GM19395 (cell line): ENCODE measurements at regions not wholly inside any gene's neighbourhood (a gene's known extent, or its start where the extent isn't known, plus 50 kb on each side); places are given as distances from the start of the nearest gene placed in this dataset.
"Not testable (repeated sequence)": the region's sequence is repeated elsewhere in the genome, so short reads cannot be mapped to it uniquely, and the experiment has no call there.

Source experiments
- ATAC-seq: cut with Tn5 transposase; IDR thresholded peaks from one replicate; pipeline ENCODE4 v1.9.1; 2021; ENCODE audit warnings: mild to moderate bottlenecking, moderate library complexity; ENCODE audit not compliant: unreplicated experiment

DNA sequence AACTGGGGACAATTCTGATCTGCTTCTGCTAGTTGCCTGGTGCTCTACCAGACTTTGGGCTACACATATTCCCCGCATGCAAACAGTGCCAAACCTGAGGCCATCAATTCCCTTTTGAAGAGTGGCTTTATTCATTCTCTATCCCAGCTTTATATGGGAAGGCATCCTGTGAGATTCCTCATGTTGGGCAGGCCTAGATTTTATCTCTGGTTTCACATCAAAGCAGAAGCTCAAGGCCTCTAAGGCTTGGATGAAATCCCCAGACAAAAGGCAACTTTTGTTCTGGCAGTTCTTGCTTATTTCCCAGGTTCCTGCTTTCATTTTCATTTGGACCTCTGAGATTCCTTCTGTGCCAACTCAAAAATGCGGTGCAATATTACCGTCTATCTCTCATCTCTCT is 648.8 kb downstream of the QKI start:
- ATAC-seq = no peak

- no peak for ATAC-seq
Observed at GRCh38 chr6:164062872-164063271, 648.4 kb downstream of the QKI start.

- ATAC-seq = no peak
Observed at GRCh38 chr6:164057876-164058275, 643.4 kb downstream of the QKI start.

GRCh38 chr6:164051427-164051826 is 636.9 kb downstream of the QKI start:
- no peak for ATAC-seq

DNA sequence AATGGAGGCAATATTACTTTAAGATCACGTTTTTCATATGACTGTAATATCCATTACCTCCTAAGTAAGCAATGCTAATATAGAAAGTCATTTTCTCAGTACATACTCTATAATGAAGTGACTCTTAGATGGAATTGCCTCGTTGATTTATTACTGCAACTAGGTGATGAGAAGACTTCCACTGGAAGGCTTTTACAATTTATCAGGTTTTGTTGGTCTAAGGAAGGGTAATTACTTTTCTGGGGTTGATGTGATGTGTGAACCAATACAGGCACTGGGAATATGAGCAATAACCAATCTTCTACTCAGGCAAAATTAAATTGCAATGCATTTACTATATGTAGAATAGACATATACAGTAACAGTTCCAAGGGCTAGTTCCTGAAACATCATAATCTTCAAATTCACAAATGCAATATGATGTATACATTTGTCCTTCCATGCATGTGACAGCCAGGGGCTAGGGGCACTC is 635.0 kb downstream of the QKI start:
- no peak for ATAC-seq

DNA sequence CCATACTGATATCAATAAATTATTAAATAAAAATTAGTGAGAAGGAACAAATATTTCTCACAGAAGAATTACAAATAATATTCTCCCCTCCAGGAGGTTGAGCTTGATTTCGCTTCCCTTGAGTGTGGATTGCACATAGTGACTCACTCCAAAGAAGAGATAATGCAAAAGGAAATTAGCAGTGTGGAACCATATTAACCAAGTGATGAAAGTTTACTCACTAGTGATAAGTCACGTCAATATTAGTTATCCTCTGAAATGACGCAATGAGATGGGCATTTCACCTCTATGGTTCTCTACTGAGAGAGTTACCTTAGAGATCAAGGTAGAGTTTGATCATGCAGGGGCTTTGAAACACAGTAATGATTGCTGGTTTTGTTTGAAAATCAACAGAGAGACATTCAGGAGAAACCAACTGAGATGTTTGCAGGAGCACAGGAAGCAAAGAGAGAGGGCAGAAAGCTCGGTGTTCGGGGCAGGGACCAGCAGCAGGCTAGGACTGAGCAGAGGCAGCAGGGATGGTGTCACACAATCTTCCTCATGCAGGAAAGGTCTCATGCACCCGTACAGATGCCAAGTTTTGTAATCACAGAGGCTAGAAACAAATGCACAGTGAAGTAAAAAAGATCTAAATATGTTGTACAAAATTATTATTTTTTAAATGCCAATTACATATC is 634.5 kb downstream of the QKI start:
- no peak for ATAC-seq

DNA sequence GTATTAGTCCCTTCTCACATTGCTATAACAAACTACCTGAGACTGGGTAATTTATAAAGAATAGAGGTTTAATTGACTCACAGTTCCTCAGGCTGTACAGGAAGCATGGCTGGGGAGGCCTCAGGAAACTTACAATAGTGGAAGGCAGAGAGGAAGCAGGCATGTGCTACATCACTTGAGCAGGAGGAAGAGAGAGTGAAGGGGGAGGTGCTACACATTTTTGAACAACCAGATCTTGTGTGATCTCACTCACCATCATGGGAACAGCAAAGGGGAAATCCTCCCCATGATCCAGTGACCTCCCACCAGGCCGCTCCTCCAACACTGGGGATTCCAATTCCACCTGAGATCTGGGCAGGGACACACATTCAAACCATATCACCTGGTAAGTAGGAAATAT is 630.6 kb downstream of the QKI start:
- ATAC-seq = no peak

GRCh38 chr6:164043656-164044055 is 629.1 kb downstream of the QKI start:
- not testable (repeated sequence) for ATAC-seq

DNA sequence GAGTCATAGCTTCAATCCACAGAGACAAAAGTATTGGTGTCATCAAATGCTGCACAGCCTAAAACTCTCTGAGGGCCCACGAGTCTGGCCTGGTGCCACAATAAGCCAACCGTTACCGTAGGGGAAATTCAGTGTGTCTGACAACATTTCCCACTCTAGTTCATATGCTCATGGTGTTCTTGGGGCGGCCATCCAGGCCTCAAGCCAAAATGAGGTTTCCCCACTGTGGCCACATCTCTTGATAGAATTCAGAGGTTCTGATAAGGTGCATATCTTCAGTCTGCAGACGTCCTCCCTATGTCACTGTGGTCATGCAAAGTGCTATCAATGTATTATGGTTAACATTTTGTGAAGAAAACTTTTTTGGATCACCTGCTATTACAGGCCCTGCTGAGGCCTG is 627.7 kb downstream of the QKI start:
- no peak for ATAC-seq

DNA sequence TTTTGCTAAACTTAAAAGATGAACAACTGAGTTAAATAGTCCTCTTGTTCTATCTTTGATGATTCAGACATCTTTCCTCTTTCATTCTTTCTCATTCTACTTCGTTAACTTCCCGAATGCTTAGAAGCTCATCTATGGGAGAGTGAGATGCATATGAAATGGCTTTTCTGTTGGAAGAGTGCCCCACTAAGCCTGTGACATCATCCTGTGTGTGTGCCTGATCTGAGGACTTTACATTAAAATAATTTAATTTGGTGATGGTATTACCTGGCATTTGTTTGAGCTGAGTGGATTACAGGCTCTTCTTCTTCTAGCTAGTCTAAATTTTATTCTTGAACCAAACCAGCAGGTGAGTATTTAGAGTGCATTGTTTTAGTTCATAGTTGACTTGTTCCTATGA is 626.5 kb downstream of the QKI start:
- no peak for ATAC-seq

DNA sequence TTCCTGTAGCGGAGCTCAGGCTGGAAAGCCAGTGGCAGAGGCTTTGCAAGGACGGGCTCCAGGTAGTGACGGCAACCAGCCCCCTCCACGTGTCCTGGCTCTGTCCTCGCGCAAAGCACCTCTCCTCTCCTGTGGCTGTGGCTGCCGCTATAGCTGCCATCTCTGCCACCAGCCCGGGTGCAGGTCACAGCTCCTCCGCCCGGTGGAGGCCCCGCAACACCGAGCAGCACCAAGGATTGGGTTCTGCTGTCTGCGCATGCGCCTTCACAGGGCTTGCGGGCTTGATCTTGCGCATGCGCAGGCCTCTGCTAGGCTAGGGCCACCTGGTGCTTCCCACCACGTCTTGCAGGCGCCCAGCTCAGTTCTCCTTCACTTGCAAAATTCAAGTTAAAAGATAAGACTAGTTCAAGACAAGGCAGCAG is 625.4 kb downstream of the QKI start:
- no peak for ATAC-seq

GRCh38 chr6:164037171-164037870 is 622.8 kb downstream of the QKI start:
- no peak for ATAC-seq

GRCh38 chr6:164035900-164036485 is 621.5 kb downstream of the QKI start:
- no peak for ATAC-seq

GRCh38 chr6:164034602-164035140 is 620.2 kb downstream of the QKI start:
- no peak for ATAC-seq

GRCh38 chr6:164025180-164025579 is 610.7 kb downstream of the QKI start:
- ATAC-seq = no peak

- ATAC-seq = no peak
Observed at GRCh38 chr6:164023535-164023934, 609.0 kb downstream of the QKI start.

- ATAC-seq = no peak
Observed at GRCh38 chr6:164022632-164023031, 608.1 kb downstream of the QKI start.

GRCh38 chr6:164021589-164022250 is 607.2 kb downstream of the QKI start:
- no peak for ATAC-seq

DNA sequence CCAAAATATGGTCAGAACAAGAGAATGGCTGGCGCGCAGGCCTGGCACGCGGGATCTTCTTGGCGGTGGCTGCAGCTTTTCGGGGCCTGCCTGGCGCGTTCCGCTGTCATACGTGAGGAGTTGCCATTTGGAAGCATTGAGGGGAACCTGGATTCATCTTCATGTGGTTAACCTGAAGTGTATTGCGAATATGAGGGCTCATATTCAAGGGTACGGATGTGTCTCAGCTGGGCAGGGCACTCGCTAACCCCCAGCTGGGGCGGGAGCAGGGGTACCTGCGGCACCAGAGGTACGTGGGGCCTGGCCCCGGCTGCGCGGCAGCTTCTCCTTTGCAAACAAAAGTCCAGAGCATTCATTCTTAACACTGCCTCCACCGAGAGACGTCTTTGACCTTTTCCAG is 605.6 kb downstream of the QKI start:
- ATAC-seq = no peak

GRCh38 chr6:164018133-164018532 is 603.6 kb downstream of the QKI start:
- ATAC-seq = no peak

DNA sequence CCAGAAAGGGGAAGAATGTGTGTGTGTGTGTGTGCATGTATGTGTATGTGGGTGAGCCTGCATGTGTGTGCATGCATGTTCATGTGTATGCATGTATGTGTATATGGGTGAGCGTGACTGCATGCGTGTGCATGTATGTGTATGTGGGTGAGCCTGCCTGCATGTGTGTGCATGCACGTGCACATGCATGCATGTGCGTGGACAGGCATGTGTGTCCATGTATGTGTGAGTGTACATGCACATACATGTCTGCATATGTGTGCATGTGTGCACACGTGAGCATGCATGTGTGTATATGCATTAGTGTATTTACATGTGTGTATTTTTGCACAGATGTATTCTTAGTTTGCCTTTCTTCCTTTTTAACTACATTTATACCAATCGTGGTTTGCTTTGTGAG is 601.5 kb downstream of the QKI start:
- ATAC-seq = no peak
